ENCODE measurements at regions not wholly inside any gene's neighbourhood (a gene's known extent, or its start where the extent isn't known, plus 50 kb on each side); places are given as distances from the start of the nearest gene placed in this dataset.

DNA sequence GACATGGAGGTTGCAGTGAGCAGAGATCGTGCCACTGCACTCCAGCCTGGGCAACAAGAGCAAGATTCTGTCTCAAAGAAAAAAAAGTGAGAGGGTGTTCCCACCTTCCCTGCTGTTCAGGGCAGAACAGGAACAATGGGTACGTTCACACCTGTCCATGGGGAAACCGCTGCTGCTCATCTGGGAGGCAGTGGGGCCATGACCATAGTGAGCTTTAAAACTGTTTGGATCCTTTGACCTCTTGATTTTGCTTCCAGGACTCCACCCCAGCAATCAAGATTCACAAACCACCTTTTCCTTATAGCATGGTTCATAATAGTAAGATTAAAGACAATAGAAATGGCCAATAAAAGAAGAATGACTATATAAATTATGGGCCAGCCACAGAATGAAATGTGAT is 209.2 kb downstream of the ARL4C start:
- Histone ChIP-seq H2BK5ac (ENCODE audit: insufficient read length, low read length) (no peak overlapping the region), H2AK5ac (ENCODE audit: insufficient read length, low read length) (no peak overlapping the region), H3K14ac (ENCODE audit: insufficient read depth, low read length) (no peak overlapping the region)

More for the DNA sequence above, 209.2 kb downstream of the ARL4C start:
- Histone ChIP-seq H3K4me2 (ENCODE audit: insufficient read depth, insufficient read length, low read length) (no peak overlapping the region), H3K9me3 (ENCODE audit: control insufficient read depth, low read depth, low read length) (no peaks in the 10 kb centered on the region), H3T11ph (ENCODE audit: low read length) (no peak overlapping the region), H3K18ac (ENCODE audit: insufficient read length, low read depth, low read length) (no peak overlapping the region), H3K27ac (ENCODE audit: insufficient read length, low read depth, low read length) (no peak overlapping the region), H2BK15ac (ENCODE audit: low read depth, low read length) (no peak overlapping the region), H2BK120ac (ENCODE audit: low read depth, low read length, poor library complexity, severe bottlenecking) (no peak overlapping the region), H4K8ac (replicated peaks; ENCODE audit: insufficient read length, low read depth, low read length) (no peak overlapping the region), H3K4me1 (ENCODE audit: insufficient read depth, low read length) (no peaks in the 10 kb centered on the region), H3K23me2 (ENCODE audit: insufficient read length, low read depth, low read length, poor library complexity, severe bottlenecking) (no peaks in the 10 kb centered on the region), H3K79me1 (ENCODE audit: insufficient read depth, low read depth, low read length, poor library complexity, severe bottlenecking) (no peaks in the 10 kb centered on the region), H3K23ac (ENCODE audit: insufficient read length, low read depth, low read length) (no peak overlapping the region), H3K27me3 (ENCODE audit: insufficient read depth, low read length) (no peaks in the 10 kb centered on the region), H3K4ac (ENCODE audit: low read depth, low read length) (no peak overlapping the region), H4K91ac (ENCODE audit: insufficient read length, low read depth, low read length) (no peak overlapping the region), H3K9ac (ENCODE audit: extremely low read depth, insufficient read length, low read length) (no peak overlapping the region), H2BK20ac (ENCODE audit: low read depth, low read length, poor library complexity, severe bottlenecking) (no peak overlapping the region), H2AFZ (ENCODE audit: low read length) (no peak overlapping the region), H2BK12ac (ENCODE audit: insufficient read length, low read depth, low read length) (no peak overlapping the region), H4K5ac (ENCODE audit: insufficient read length, low read depth, low read length) (no peak overlapping the region), H4K20me1 (ENCODE audit: control insufficient read depth, insufficient read depth, insufficient read length) (no peaks in the 10 kb centered on the region), H3K56ac (ENCODE audit: insufficient read length, low read depth, low read length) (no peak overlapping the region), H3K79me2 (ENCODE audit: insufficient read depth, low read length) (no peaks in the 10 kb centered on the region)
- Mint-ChIP-seq H3K27ac (no peak overlapping the region), H3K36me3 (ENCODE audit: insufficient read depth in 1 of 3, low read depth in 3 of 3) (no peaks in the 10 kb centered on the region), H3K27me3 (ENCODE audit: low read depth) (peaks cover 5% of the 10 kb centered on the region), H3K9me3 (no peaks in the 10 kb centered on the region; a peak in 1 of 5 replicates), H3K4me3 (no peak overlapping the region), H3K4me1 (peaks cover 18 to 20% of the 10 kb centered on the region in 2 experiments)
- no peak for DNase-seq
- no CpG with 5 or more reads among the region's 3 CpGs for WGBS (ENCODE audit: extremely low coverage, insufficient read length, low lambda C conversion rate)
- TF ChIP-seq CTCF (conservative IDR thresholded peaks at IDR 0.05), result no peak

Measured in H9 (cell line).